ENCODE measurements at regions not wholly inside any gene's neighbourhood (a gene's known extent, or its start where the extent isn't known, plus 50 kb on each side); places are given as distances from the start of the nearest gene placed in this dataset.

- no peak for TF ChIP-seq ZBTB33 (IDR thresholded peaks at IDR 0.05; ENCODE audit: extremely low read depth, insufficient replicate concordance, low read length)
- no peak for TF ChIP-seq ZFX (IDR thresholded peaks at IDR 0.05)
- TF ChIP-seq ATF3 (IDR thresholded peaks at IDR 0.05): no peak
- TF ChIP-seq SRF (IDR thresholded peaks at IDR 0.05; ENCODE audit: low read depth): no peak
- no peak for TF ChIP-seq REST (IDR thresholded peaks at IDR 0.05; ENCODE audit: low read depth)
- no peak for TF ChIP-seq EGR1 (IDR thresholded peaks at IDR 0.05; ENCODE audit: low read depth)
- peak; percentile 55 for TF ChIP-seq RAD21 (IDR thresholded peaks at IDR 0.05; ENCODE audit: low read depth)
- TF ChIP-seq POLR2A (IDR thresholded peaks at IDR 0.05; ENCODE audit: borderline replicate concordance, extremely low read depth, insufficient read depth, insufficient read length): no peak
- TF ChIP-seq EZH2 (IDR thresholded peaks at IDR 0.05): no peak
- peak; percentile 78 for TF ChIP-seq JUND (IDR thresholded peaks at IDR 0.05)
- 0 out of 2 replicates have a peak, but pooled peaks have one; percentile 12 for TF ChIP-seq SIN3A (IDR thresholded peaks at IDR 0.05; ENCODE audit: low read depth)
Observed at GRCh38 chr11:29260939-29261705, 755.7 kb downstream of the KCNA4 start (continued).
